OCI-LY7 (cell line): ENCODE measurements at regions not wholly inside any gene's neighbourhood (a gene's known extent, or its start where the extent isn't known, plus 50 kb on each side); places are given as distances from the start of the nearest gene placed in this dataset.

ENCODE experiments used
- BruUV-seq: library from RNA; stranded (reverse); fragments of 400-500 nt; replicated peaks from 2 replicates; lab custom pipeline; 2021; lab: Mats Ljungman, UMichigan
- CTCF ChIA-PET: fragments of 300-600 bp; sonication (Branson Sonifier 250); formaldehyde crosslinking; loops from one replicate; lab custom pipeline; 2022; ENCODE audit warnings: antibody characterized with exemption; ENCODE audit not compliant: unreplicated experiment; lab: Charles Lee
- POLR2A ChIA-PET: fragments of 300-600 bp; sonication (Branson Sonifier 250); formaldehyde crosslinking; loops from one replicate; lab custom pipeline; 2022; ENCODE audit warnings: antibody characterized with exemption; lab: Charles Lee
- DNase-seq: peaks from one replicate; pipeline ENCODE4 v3.0.0-alpha.2; 2015; ENCODE audit warnings: low spot score
- H2AFZ ChIP-seq: fragments of 200-600 bp; sonication (generic), shearing (Covaris generic); 2 replicates; pipeline ENCODE4 v1.6.1; 2014; ENCODE audit warnings: mild to moderate bottlenecking, antibody characterized with exemption, low read length, moderate library complexity
- H3K27ac ChIP-seq: fragments of 200-600 bp; sonication (generic); 2 replicates; pipeline ENCODE4 v1.5.1; 2014; ENCODE audit warnings: mixed run types, low read depth, mild to moderate bottlenecking, moderate library complexity, low read length, inconsistent platforms; ENCODE audit not compliant: poor library complexity, severe bottlenecking
- H3K36me3 ChIP-seq: fragments of 200-600 bp; sonication (generic); 2 replicates; pipeline ENCODE4 v1.6.1; 2014; ENCODE audit warnings: mild to moderate bottlenecking, antibody characterized with exemption, low read length, moderate library complexity, mixed read lengths; ENCODE audit not compliant: insufficient read depth
- H3K4me1 ChIP-seq: fragments of 200-600 bp; sonication (generic); 2 replicates; pipeline ENCODE4 v1.5.1; 2014; ENCODE audit warnings: mild to moderate bottlenecking, low read length; ENCODE audit not compliant: insufficient read depth, poor library complexity, severe bottlenecking
- H3K4me2 ChIP-seq: fragments of 200-600 bp; sonication (generic); 2 replicates; pipeline ENCODE4 v1.6.1; 2014; ENCODE audit warnings: mild to moderate bottlenecking, low read length
- H3K4me3 ChIP-seq: fragments of 200-600 bp; sonication (generic); 2 replicates; pipeline ENCODE4 v1.5.1; 2014; ENCODE audit warnings: mild to moderate bottlenecking, low read depth, low read length; ENCODE audit not compliant: poor library complexity, severe bottlenecking
- H3K79me2 ChIP-seq: fragments of 200-600 bp; sonication (generic); 2 replicates; pipeline ENCODE4 v1.6.1; 2016; ENCODE audit warnings: low read depth, mild to moderate bottlenecking, low read length, moderate library complexity, mixed read lengths; ENCODE audit not compliant: insufficient read depth
- H3K9me2 ChIP-seq: fragments of 200-600 bp; sonication (generic); 2 replicates; pipeline ENCODE4 v1.6.1; 2016; ENCODE audit warnings: mild to moderate bottlenecking, low read length, mixed read lengths; ENCODE audit not compliant: insufficient read depth
- H3K9me3 ChIP-seq: fragments of 200-600 bp; sonication (generic); 2 replicates; pipeline ENCODE4 v1.6.1; 2014; ENCODE audit warnings: mild to moderate bottlenecking, mixed run types, low read length, mixed read lengths
- H4K20me1 ChIP-seq: fragments of 200-600 bp; sonication (generic); 2 replicates; pipeline ENCODE4 v1.6.1; 2014; ENCODE audit warnings: mild to moderate bottlenecking, antibody characterized with exemption, low read length, moderate library complexity, mixed read lengths; ENCODE audit not compliant: insufficient read depth
- EZH2phosphoT487 ChIP-seq: fragments of 200-600 bp; sonication (generic); IDR thresholded peaks from 2 replicates; pipeline ENCODE4 v1.6.1; 2018; ENCODE audit warnings: low read depth, borderline replicate concordance, mild to moderate bottlenecking, mixed run types, antibody characterized with exemption, low read length, moderate library complexity, mixed read lengths
- intact Hi-C: fragments of 100-400 bp; cut with micrococcal nuclease; formaldehyde crosslinking; loops from one replicate; pipeline ENCODE4 v1.10.0; 2022; ENCODE audit not compliant: unreplicated experiment
- TF ChIP-seq, protein P1 (sequence below): fragments of 200-600 bp; sonication (generic); conservative IDR thresholded peaks from 2 replicates; pipeline ENCODE4 v1.5.1; 2014; ENCODE audit warnings: mild to moderate bottlenecking, antibody characterized with exemption, low read length, moderate library complexity, mixed read lengths

DNA sequence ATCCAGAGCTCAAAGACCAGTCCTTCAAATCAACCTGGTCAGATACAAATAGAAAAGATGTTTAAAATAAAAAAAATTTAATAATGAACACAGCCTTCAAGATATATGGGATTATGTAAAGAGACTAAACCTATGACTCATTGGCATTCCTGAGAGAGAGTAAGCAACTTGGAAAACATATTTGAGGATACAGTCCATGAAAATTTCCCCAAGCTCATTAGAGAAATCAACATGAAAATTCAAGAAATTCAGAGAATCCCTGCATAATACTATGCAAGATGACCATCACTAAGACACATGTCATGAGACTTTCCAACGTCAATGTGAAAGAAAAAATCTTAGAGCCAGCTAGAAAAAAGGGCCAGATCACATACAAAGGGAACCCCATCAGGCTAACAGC, 512.9 kb upstream of the PTGER4 start:
- ChIA-PET POLR2A (interaction anchor here (0.9 to 1.0 kb wide), 2 partner anchors 9 to 392 kb away, joined by 3 to 6 read pairs; no protein-coding TSS in a partner anchor), CTCF (no interaction called here)
- H4K20me1 ChIP-seq = no peaks in the 10 kb centered on the region
- H3K79me2 ChIP-seq = no peaks in the 10 kb centered on the region
- no peaks in the 10 kb centered on the region for H3K9me3 ChIP-seq
- H3K4me1 ChIP-seq = no peaks in the 10 kb centered on the region
- H2AFZ ChIP-seq = no peak overlapping the region
- H3K4me3 ChIP-seq = no peak overlapping the region
- no peak for TF ChIP-seq EZH2phosphoT487
- TF ChIP-seq, protein P1, sequence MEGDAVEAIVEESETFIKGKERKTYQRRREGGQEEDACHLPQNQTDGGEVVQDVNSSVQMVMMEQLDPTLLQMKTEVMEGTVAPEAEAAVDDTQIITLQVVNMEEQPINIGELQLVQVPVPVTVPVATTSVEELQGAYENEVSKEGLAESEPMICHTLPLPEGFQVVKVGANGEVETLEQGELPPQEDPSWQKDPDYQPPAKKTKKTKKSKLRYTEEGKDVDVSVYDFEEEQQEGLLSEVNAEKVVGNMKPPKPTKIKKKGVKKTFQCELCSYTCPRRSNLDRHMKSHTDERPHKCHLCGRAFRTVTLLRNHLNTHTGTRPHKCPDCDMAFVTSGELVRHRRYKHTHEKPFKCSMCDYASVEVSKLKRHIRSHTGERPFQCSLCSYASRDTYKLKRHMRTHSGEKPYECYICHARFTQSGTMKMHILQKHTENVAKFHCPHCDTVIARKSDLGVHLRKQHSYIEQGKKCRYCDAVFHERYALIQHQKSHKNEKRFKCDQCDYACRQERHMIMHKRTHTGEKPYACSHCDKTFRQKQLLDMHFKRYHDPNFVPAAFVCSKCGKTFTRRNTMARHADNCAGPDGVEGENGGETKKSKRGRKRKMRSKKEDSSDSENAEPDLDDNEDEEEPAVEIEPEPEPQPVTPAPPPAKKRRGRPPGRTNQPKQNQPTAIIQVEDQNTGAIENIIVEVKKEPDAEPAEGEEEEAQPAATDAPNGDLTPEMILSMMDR = no peak
- DNase-seq = no peak
- intact Hi-C loops = no loop called here
- H3K36me3 ChIP-seq = no peaks in the 10 kb centered on the region
- BruUV-seq = no TSS peak
- no peak overlapping the region for H3K27ac ChIP-seq
- no peaks in the 10 kb centered on the region for H3K9me2 ChIP-seq
- H3K4me2 ChIP-seq = no peak overlapping the region

DNA sequence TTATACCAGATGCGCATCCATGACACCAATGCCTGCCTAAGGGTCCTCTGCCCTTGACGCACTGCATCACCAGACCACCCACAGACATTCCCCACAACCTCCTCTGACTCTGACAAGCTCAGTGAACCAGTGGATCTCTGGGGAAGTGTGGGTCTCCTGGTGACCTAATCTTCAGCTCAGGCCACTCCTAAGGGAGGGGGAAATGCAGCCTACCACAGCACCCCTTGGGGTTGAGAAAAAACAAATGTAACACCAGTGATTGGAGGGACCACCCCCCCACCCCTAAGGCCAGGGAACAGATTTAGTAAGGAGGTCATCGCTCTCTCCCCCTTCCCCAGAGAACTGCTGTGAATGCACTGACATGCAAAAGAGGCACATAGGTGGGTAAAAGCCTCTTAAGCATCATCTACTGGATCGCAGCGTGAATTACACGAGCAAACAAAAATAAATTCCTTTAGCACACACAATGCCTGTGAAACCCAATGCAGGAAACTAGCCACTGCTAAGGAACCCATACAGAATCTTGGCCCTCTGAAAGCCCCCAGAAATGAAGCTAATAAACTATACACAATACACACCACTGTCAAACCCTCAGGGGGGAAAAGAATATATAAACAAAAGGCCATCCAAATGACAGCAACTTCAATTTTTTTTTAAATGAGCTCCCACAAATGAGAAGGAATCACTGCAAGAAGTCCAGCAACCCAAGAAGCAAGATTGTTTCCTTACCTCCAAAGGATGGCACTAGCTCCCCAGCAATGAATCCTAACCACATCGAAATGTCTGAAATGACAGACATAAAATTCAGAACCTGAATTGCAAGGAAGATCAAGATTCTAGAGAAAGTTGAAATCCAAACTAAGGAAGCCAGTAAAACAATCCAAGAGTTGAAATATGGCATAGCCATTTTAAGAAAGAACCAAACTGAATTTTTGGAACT, 513.7 kb upstream of the PTGER4 start:
- Histone ChIP-seq H3K9me2 (no peaks in the 10 kb centered on the region), H3K4me2 (no peak overlapping the region), H4K20me1 (no peaks in the 10 kb centered on the region), H3K9me3 (no peaks in the 10 kb centered on the region), H3K79me2 (no peaks in the 10 kb centered on the region), H3K4me1 (no peaks in the 10 kb centered on the region), H3K27ac (no peak overlapping the region), H3K36me3 (no peaks in the 10 kb centered on the region), H2AFZ (no peak overlapping the region), H3K4me3 (no peak overlapping the region)
- POLR2A ChIA-PET = interaction anchor here (0.9 to 1.0 kb wide), 2 partner anchors 8 to 392 kb away, joined by 3 to 6 read pairs; no protein-coding TSS in a partner anchor
- CTCF ChIA-PET = no interaction called here
- BruUV-seq = no TSS peak
- TF ChIP-seq, protein P1 = no peak
- no peak for TF ChIP-seq EZH2phosphoT487
- no peak for DNase-seq
- intact Hi-C loops = no loop called here
